Stomach (tissue), 4 donors: ENCODE measurements at regions not wholly inside any gene's neighbourhood (a gene's known extent, or its start where the extent isn't known, plus 50 kb on each side); places are given as distances from the start of the nearest gene placed in this dataset.

Experiments used
- CTCF ChIP-seq, 7 experiments: fragments of 450-650 bp in 4 of 7; fragments of 200-600 bp in 3 of 7; sonication (generic) in 3 of 7; IDR thresholded peaks; one replicate each; pipeline ENCODE4 v1.5.1; 2016 to 2019; ENCODE audit warnings: antibody characterized with exemption in 7 of 7, control low read depth in 2 of 7, mild to moderate bottlenecking in 1 of 7
- EP300 ChIP-seq: sonication (generic); formaldehyde crosslinking; IDR thresholded peaks from one replicate; pipeline ENCODE4 v1.6.1; 2017; ENCODE audit warnings: antibody characterized with exemption
- POLR2A ChIP-seq, 4 donors: fragments of 450-650 bp; IDR thresholded peaks; one replicate each; pipeline ENCODE4 v1.6.1; 2016; ENCODE audit warnings: antibody characterized with exemption in 4 of 4, control low read depth in 2 of 4, mild to moderate bottlenecking in 1 of 4, moderate library complexity in 1 of 4
- POLR2AphosphoS5 ChIP-seq, 3 donors: sonication (generic); formaldehyde crosslinking; IDR thresholded peaks; one replicate each; pipeline ENCODE4 v1.6.1; 2016; ENCODE audit warnings: antibody characterized with exemption in 3 of 3

GRCh38 chr2:160890667-160891352, 269.4 kb upstream of the TANK start:
- TF ChIP-seq POLR2AphosphoS5 (IDR thresholded peaks at IDR 0.05) (no peak), CTCF (IDR thresholded peaks at IDR 0.05) (no peak), POLR2A (IDR thresholded peaks at IDR 0.05) (no peak), EP300 (no peak)
